IMR-90 (cell line): ENCODE measurements at regions not wholly inside any gene's neighbourhood (a gene's known extent, or its start where the extent isn't known, plus 50 kb on each side); places are given as distances from the start of the nearest gene placed in this dataset.

Experiments used
- CEBPB ChIP-seq: IDR thresholded peaks from 2 replicates; pipeline ENCODE4 v1.6.1; 2012; ENCODE audit warnings: low read depth, low read length, improper control_type of control experiment
- POLR2A ChIP-seq: IDR thresholded peaks from 2 replicates; pipeline ENCODE4 v1.6.1; 2012; ENCODE audit warnings: mild to moderate bottlenecking, low read depth, low read length
- RAD21 ChIP-seq: IDR thresholded peaks from 2 replicates; pipeline ENCODE4 v1.6.1; 2012; ENCODE audit warnings: low read length, improper control_type of control experiment
- TF ChIP-seq, protein P1 (sequence below): conservative IDR thresholded peaks from 2 replicates; pipeline ENCODE4 v1.5.1; 2012; ENCODE audit warnings: mild to moderate bottlenecking, low read depth, low read length, improper control_type of control experiment

DNA sequence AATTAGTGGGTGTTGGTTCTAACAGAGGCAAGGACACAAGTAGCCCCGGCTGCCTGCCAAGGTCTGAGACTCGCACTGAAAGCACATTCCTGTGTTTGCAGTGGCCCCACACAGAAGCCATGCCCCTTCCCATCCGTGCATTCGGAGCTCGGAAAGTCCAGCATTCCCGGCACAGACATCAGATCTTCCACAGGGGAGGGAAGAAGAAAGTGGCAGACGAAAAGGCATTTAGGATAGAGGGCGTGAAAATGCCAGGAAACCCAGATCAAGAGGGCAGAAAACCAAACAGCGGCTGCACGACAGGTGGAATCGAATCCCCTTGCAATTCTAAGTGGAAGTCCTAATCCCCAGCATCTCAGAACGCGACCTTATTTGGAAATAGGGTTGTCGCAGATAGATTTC, 105.5 kb upstream of the ASB18 start:
- TF ChIP-seq, protein P1, sequence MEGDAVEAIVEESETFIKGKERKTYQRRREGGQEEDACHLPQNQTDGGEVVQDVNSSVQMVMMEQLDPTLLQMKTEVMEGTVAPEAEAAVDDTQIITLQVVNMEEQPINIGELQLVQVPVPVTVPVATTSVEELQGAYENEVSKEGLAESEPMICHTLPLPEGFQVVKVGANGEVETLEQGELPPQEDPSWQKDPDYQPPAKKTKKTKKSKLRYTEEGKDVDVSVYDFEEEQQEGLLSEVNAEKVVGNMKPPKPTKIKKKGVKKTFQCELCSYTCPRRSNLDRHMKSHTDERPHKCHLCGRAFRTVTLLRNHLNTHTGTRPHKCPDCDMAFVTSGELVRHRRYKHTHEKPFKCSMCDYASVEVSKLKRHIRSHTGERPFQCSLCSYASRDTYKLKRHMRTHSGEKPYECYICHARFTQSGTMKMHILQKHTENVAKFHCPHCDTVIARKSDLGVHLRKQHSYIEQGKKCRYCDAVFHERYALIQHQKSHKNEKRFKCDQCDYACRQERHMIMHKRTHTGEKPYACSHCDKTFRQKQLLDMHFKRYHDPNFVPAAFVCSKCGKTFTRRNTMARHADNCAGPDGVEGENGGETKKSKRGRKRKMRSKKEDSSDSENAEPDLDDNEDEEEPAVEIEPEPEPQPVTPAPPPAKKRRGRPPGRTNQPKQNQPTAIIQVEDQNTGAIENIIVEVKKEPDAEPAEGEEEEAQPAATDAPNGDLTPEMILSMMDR: no peak
- no peak for TF ChIP-seq POLR2A
- TF ChIP-seq RAD21: no peak
- no peak for TF ChIP-seq CEBPB
